Right lobe of liver (tissue), 6 donors: ENCODE measurements at regions not wholly inside any gene's neighbourhood (a gene's known extent, or its start where the extent isn't known, plus 50 kb on each side); places are given as distances from the start of the nearest gene placed in this dataset.

Source experiments
- ATAC-seq, 4 donors: fragments of 200-7000 bp; cut with Tn5 transposase; one replicate each; pipeline ENCODE4 v1.9.1; 2020; ENCODE audit warnings: mild to moderate bottlenecking in 4 of 4, moderate library complexity in 4 of 4
- DNase-seq, 3 donors: peaks; one replicate each; pipeline ENCODE4 v3.0.0-alpha.2; 2020
- H3K27ac ChIP-seq, 3 donors: fragments of 200-600 bp; one replicate each; pipeline ENCODE4 v1.8.0; 2022
- H3K27me3 ChIP-seq, 2 donors: fragments of 200-600 bp; one replicate each; pipeline ENCODE4 v1.8.0; 2022
- H3K36me3 ChIP-seq, 4 donors: fragments of 200-600 bp; sonication (generic) in 1 of 4; one replicate each; pipeline versions ENCODE4 v1.5.1 to v1.8.0; 2017 to 2022; ENCODE audit warnings: control low read depth in 1 of 4
- H3K4me1 ChIP-seq, 4 donors: fragments of 200-600 bp; sonication (generic) in 1 of 4; one replicate each; pipeline versions ENCODE4 v1.5.1 to v1.8.0; 2017 to 2022; ENCODE audit warnings: control low read depth in 1 of 4
- H3K4me3 ChIP-seq, 3 donors: fragments of 200-600 bp; one replicate each; pipeline ENCODE4 v1.8.0; 2022
- H3K9me3 ChIP-seq, 4 donors: fragments of 200-600 bp; sonication (generic) in 1 of 4; one replicate each; pipeline versions ENCODE4 v1.5.1 to v1.8.0; 2017 to 2022; ENCODE audit warnings: control low read depth in 1 of 4
- CTCF ChIP-seq, 4 donors: fragments of 200-600 bp in 3 of 4; fragments of 450-650 bp in 1 of 4; IDR thresholded peaks; one replicate each; pipeline versions ENCODE4 v1.5.1 to v1.8.0; 2016 to 2022; ENCODE audit warnings: antibody characterized with exemption in 4 of 4, mild to moderate bottlenecking in 2 of 4
- POLR2A ChIP-seq: fragments of 450-650 bp; IDR thresholded peaks from one replicate; pipeline ENCODE4 v1.6.1; 2017; ENCODE audit warnings: antibody characterized with exemption, mild to moderate bottlenecking
- WGBS: methylation state at CpG from one replicate; pipeline ENCODE4 v1.1.6; 2018; ENCODE audit warnings: low coverage, low lambda C conversion rate; ENCODE audit not compliant: insufficient coverage; ENCODE audit errors: missing lambda C conversion rate; 5-methylcytosine and 5-hydroxymethylcytosine counted together
- intact Hi-C, 2 donors: fragments of 100-400 bp; cut with DNase I; formaldehyde crosslinking; loops; one replicate each; pipeline versions ENCODE4 v1.11.2 to v1.14.1; 2022
- donor health status: DM: no; HTN: yes; CAD: no.
- donor health status: DM: no; HTN: no; CAD: no.
- donor health status: DM: no; HTN: no; CAD: no.
- donor health status: DM: no; HTN: yes; CAD: no.
- donor health status: DM: no; HTN: yes; CAD: no.

- no peaks in the 10 kb centered on the region for H3K36me3 ChIP-seq
- 100% methylated on average over 3 of the region's 20 CpGs for WGBS
- peaks cover 0 to 5% (median under 1%) of the 10 kb centered on the region in 4 donors for H3K4me1 ChIP-seq
- H3K27ac ChIP-seq, result no peak overlapping the region
- no peaks in the 10 kb centered on the region for H3K9me3 ChIP-seq
- DNase-seq (no peak), ATAC-seq (no peak)
- TF ChIP-seq POLR2A, result no peak
- TF ChIP-seq CTCF (IDR thresholded peaks at IDR 0.05), result no peak
- no peaks in the 10 kb centered on the region for H3K27me3 ChIP-seq
- no peak overlapping the region for H3K4me3 ChIP-seq
- intact Hi-C loops, result no loop called here
Observed at GRCh38 chr14:99322731-99323599, 51.0 kb upstream of the BCL11B start.

GRCh38 chr14:99321955-99322730, 50.1 kb upstream of the BCL11B start:
- H3K27me3 ChIP-seq, result no peaks in the 10 kb centered on the region
- H3K4me1 ChIP-seq, result peaks cover 0 to 13% (median 4%) of the 10 kb centered on the region in 4 donors
- no peak overlapping the region for H3K27ac ChIP-seq
- DNase-seq (no peak), ATAC-seq (no peak)
- WGBS, result 63% methylated on average over 9 of the region's 13 CpGs
- H3K36me3 ChIP-seq, result no peaks in the 10 kb centered on the region
- H3K4me3 ChIP-seq, result no peak overlapping the region
- TF ChIP-seq CTCF (IDR thresholded peaks at IDR 0.05), result no peak
- no peak for TF ChIP-seq POLR2A
- H3K9me3 ChIP-seq, result no peaks in the 10 kb centered on the region
- intact Hi-C loops, result no loop called here
